Ovary (tissue), 3 donors: ENCODE measurements at regions not wholly inside any gene's neighbourhood (a gene's known extent, or its start where the extent isn't known, plus 50 kb on each side); places are given as distances from the start of the nearest gene placed in this dataset.

ENCODE experiments used
- EP300 ChIP-seq: sonication (generic); formaldehyde crosslinking; IDR thresholded peaks from one replicate; pipeline ENCODE4 v1.6.1; 2017; ENCODE audit warnings: antibody characterized with exemption
- POLR2A ChIP-seq: fragments of 450-650 bp; IDR thresholded peaks from one replicate; pipeline ENCODE4 v1.6.1; 2017; ENCODE audit warnings: antibody characterized with exemption, mild to moderate bottlenecking, moderate library complexity
- TF ChIP-seq, protein P1 (sequence below), 3 donors: fragments of 450-650 bp in 2 of 3; fragments of 200-600 bp in 1 of 3; IDR thresholded peaks; one replicate each; pipeline versions ENCODE4 v1.5.1 to v1.8.0; 2016 to 2022; ENCODE audit warnings: antibody characterized with exemption in 3 of 3, mild to moderate bottlenecking in 1 of 3
- donor health status: DM: no; HTN: no; CAD: no.

DNA sequence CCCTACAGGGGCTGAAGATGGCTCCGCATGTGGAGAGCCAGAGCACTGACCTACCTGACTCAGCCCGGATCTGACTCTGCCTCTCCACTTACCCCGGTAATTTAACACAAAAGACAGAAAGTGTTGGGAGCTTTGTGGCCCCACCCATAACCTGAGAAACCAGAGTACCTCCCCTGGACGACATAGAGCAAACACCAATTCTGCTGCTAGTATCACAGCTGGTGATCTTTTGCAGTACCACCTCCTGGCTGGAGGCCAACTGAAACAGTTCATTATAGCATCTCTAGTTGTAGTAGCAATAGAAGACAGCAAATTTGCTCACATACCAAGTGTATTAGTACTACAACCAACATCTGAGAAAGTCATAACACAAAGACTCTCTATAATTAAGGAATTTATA is 443.9 kb downstream of the KLHL4 start:
- TF ChIP-seq, protein P1, sequence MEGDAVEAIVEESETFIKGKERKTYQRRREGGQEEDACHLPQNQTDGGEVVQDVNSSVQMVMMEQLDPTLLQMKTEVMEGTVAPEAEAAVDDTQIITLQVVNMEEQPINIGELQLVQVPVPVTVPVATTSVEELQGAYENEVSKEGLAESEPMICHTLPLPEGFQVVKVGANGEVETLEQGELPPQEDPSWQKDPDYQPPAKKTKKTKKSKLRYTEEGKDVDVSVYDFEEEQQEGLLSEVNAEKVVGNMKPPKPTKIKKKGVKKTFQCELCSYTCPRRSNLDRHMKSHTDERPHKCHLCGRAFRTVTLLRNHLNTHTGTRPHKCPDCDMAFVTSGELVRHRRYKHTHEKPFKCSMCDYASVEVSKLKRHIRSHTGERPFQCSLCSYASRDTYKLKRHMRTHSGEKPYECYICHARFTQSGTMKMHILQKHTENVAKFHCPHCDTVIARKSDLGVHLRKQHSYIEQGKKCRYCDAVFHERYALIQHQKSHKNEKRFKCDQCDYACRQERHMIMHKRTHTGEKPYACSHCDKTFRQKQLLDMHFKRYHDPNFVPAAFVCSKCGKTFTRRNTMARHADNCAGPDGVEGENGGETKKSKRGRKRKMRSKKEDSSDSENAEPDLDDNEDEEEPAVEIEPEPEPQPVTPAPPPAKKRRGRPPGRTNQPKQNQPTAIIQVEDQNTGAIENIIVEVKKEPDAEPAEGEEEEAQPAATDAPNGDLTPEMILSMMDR (IDR thresholded peaks at IDR 0.05), result no peak
- TF ChIP-seq POLR2A (no peak), EP300 (no peak)
